Keratinocyte (primary cell): ENCODE measurements at regions not wholly inside any gene's neighbourhood (a gene's known extent, or its start where the extent isn't known, plus 50 kb on each side); places are given as distances from the start of the nearest gene placed in this dataset.

Experiments used
- DNase-seq: peaks from one replicate; pipeline ENCODE4 v3.0.0-alpha.2; 2011; ENCODE audit warnings: low read depth, missing footprints, low spot score
- FAIRE-seq: peaks from 2 replicates; lab custom pipeline; 2011; peaks lifted over from hg19 to GRCh38; lab: Jason Lieb, UNC
- H2AFZ ChIP-seq: 2 replicates; pipeline ENCODE4 v1.6.0; 2012; ENCODE audit warnings: low read length, control low read depth, inconsistent platforms; ENCODE audit not compliant: control insufficient read depth
- H3K27ac ChIP-seq: 2 replicates; pipeline ENCODE4 v1.5.1; 2011; ENCODE audit warnings: low read length; ENCODE audit not compliant: control insufficient read depth, insufficient read depth
- H3K27me3 ChIP-seq: 3 replicates; pipeline ENCODE4 v1.6.0; 2011; ENCODE audit warnings: low read length; ENCODE audit not compliant: control insufficient read depth, insufficient read depth; ENCODE audit errors: extremely low read depth
- H3K36me3 ChIP-seq, 2 experiments: 2 replicates in 1 of 2; 3 replicates in 1 of 2; pipeline ENCODE4 v1.5.1; 2011; ENCODE audit warnings: low read length in 2 of 2, mild to moderate bottlenecking in 1 of 2; ENCODE audit not compliant: control insufficient read depth in 2 of 2, insufficient read depth in 2 of 2; ENCODE audit errors: extremely low read depth in 1 of 2
- H3K4me1 ChIP-seq: 3 replicates; pipeline ENCODE4 v1.5.1; 2011; ENCODE audit warnings: low read length; ENCODE audit not compliant: control insufficient read depth, insufficient read depth; ENCODE audit errors: extremely low read depth
- H3K4me2 ChIP-seq: 3 replicates; pipeline ENCODE4 v1.6.0; 2011; ENCODE audit warnings: low read depth, low read length; ENCODE audit not compliant: control insufficient read depth, insufficient read depth; ENCODE audit errors: extremely low read depth
- H3K4me3 ChIP-seq, 3 experiments: fragments of 200-600 bp in 1 of 3; sonication (generic) in 1 of 3; 2 replicates in 2 of 3; 3 replicates in 1 of 3; pipeline ENCODE4 v1.5.1; 2011 to 2016; ENCODE audit warnings: low read length in 3 of 3, mild to moderate bottlenecking in 3 of 3, control low read depth in 2 of 3, inconsistent platforms in 1 of 3, low read depth in 1 of 3, mixed read lengths in 1 of 3, mixed run types in 1 of 3, moderate library complexity in 1 of 3; ENCODE audit not compliant: control insufficient read depth in 2 of 3, insufficient read depth in 2 of 3; ENCODE audit errors: extremely low read depth in 1 of 3
- H3K79me2 ChIP-seq: 2 replicates; pipeline ENCODE4 v1.6.0; 2012; ENCODE audit warnings: low read length; ENCODE audit not compliant: control insufficient read depth, insufficient read depth
- H3K9ac ChIP-seq: 3 replicates; pipeline ENCODE4 v1.6.0; 2011; ENCODE audit warnings: low read length; ENCODE audit not compliant: control insufficient read depth, insufficient read depth; ENCODE audit errors: extremely low read depth
- H3K9me1 ChIP-seq: 3 replicates; pipeline ENCODE4 v1.6.0; 2011; ENCODE audit warnings: low read length; ENCODE audit not compliant: control insufficient read depth, insufficient read depth; ENCODE audit errors: extremely low read depth
- H3K9me3 ChIP-seq: 2 replicates; pipeline ENCODE4 v1.5.1; 2012; ENCODE audit warnings: low read depth, low read length; ENCODE audit not compliant: control insufficient read depth
- H4K20me1 ChIP-seq: 3 replicates; pipeline ENCODE4 v1.6.0; 2011; ENCODE audit warnings: low read length; ENCODE audit not compliant: control insufficient read depth, insufficient read depth; ENCODE audit errors: extremely low read depth
- CTCF ChIP-seq, 3 experiments: IDR thresholded peaks in 1 of 3; conservative IDR thresholded peaks in 1 of 3; optimal IDR thresholded peaks in 1 of 3; 2 replicates in 2 of 3; 3 replicates in 1 of 3; pipeline versions ENCODE3 to v1.5.1; 2011; ENCODE audit warnings: low read length in 3 of 3, mild to moderate bottlenecking in 3 of 3, moderate library complexity in 2 of 3, control low read depth in 1 of 3, inconsistent platforms in 1 of 3; ENCODE audit not compliant: insufficient read depth in 2 of 3; ENCODE audit errors: extremely low read depth in 1 of 3
- EZH2 ChIP-seq: IDR thresholded peaks from one replicate; pipeline ENCODE4 v1.6.1; 2012; ENCODE audit warnings: inconsistent platforms, mild to moderate bottlenecking, low read length, moderate library complexity
- dilution Hi-C: fragments of 300-500 bp; cut with MboI; formaldehyde crosslinking; loops from one replicate; pipeline ENCODE4 v1.7.0; 2020; ENCODE audit warnings: low sequenced_read_pairs; ENCODE audit not compliant: extremely low pct_ligation_motif_present

- Histone ChIP-seq H3K36me3 (no peaks in the 10 kb centered on the region), H3K9me1 (no peaks in the 10 kb centered on the region), H3K27me3 (no peaks in the 10 kb centered on the region), H3K9me3 (peaks cover 10% of the 10 kb centered on the region), H2AFZ (no peak overlapping the region), H3K27ac (no peak overlapping the region), H3K79me2 (no peaks in the 10 kb centered on the region), H3K4me3 (no peak overlapping the region), H3K9ac (no peak overlapping the region), H4K20me1 (no peaks in the 10 kb centered on the region), H3K4me2 (no peak overlapping the region), H3K4me1 (no peaks in the 10 kb centered on the region)
- dilution Hi-C loops: no loop called here
- no peak for DNase-seq
- FAIRE-seq: no peak
- TF ChIP-seq EZH2 (no peak), CTCF (optimal IDR thresholded peaks at IDR 0.05 in 1 of 3, IDR thresholded peaks at IDR 0.05 in 1 of 3, conservative IDR thresholded peaks at IDR 0.05 in 1 of 3; ENCODE audit: extremely low read depth in 1 of 3, insufficient read depth in 2 of 3, low read length in 3 of 3) (no peak)
Measured at GRCh38 chr11:70811915-70812314, 413.6 kb downstream of the CTTN start.

GRCh38 chr11:70812472-70812871 is 414.1 kb downstream of the CTTN start:
- no peak for FAIRE-seq
- Histone ChIP-seq H3K4me3 (no peak overlapping the region), H3K4me1 (no peaks in the 10 kb centered on the region), H3K9ac (no peak overlapping the region), H3K27ac (no peak overlapping the region), H3K36me3 (no peaks in the 10 kb centered on the region), H4K20me1 (no peaks in the 10 kb centered on the region), H3K27me3 (no peaks in the 10 kb centered on the region), H3K4me2 (no peak overlapping the region), H2AFZ (no peak overlapping the region), H3K79me2 (no peaks in the 10 kb centered on the region), H3K9me1 (no peaks in the 10 kb centered on the region), H3K9me3 (peaks cover 13% of the 10 kb centered on the region)
- dilution Hi-C loops: no loop called here
- no peak for TF ChIP-seq CTCF (optimal IDR thresholded peaks at IDR 0.05 in 1 of 3, IDR thresholded peaks at IDR 0.05 in 1 of 3, conservative IDR thresholded peaks at IDR 0.05 in 1 of 3; ENCODE audit: extremely low read depth in 1 of 3, insufficient read depth in 2 of 3, low read length in 3 of 3)
- TF ChIP-seq EZH2: no peak
- no peak for DNase-seq
